Jurkat, Clone E6-1 (cell line): ENCODE measurements at regions not wholly inside any gene's neighbourhood (a gene's known extent, or its start where the extent isn't known, plus 50 kb on each side); places are given as distances from the start of the nearest gene placed in this dataset.

Source experiments
- DNase-seq: peaks from one replicate; pipeline ENCODE4 v3.0.0-alpha.2; 2011; ENCODE audit warnings: low read depth, low spot score
- H3K4me3 ChIP-seq: 2 replicates; pipeline ENCODE4 v1.5.1; 2011; ENCODE audit warnings: mild to moderate bottlenecking, low read length, control low read depth, moderate library complexity

DNA sequence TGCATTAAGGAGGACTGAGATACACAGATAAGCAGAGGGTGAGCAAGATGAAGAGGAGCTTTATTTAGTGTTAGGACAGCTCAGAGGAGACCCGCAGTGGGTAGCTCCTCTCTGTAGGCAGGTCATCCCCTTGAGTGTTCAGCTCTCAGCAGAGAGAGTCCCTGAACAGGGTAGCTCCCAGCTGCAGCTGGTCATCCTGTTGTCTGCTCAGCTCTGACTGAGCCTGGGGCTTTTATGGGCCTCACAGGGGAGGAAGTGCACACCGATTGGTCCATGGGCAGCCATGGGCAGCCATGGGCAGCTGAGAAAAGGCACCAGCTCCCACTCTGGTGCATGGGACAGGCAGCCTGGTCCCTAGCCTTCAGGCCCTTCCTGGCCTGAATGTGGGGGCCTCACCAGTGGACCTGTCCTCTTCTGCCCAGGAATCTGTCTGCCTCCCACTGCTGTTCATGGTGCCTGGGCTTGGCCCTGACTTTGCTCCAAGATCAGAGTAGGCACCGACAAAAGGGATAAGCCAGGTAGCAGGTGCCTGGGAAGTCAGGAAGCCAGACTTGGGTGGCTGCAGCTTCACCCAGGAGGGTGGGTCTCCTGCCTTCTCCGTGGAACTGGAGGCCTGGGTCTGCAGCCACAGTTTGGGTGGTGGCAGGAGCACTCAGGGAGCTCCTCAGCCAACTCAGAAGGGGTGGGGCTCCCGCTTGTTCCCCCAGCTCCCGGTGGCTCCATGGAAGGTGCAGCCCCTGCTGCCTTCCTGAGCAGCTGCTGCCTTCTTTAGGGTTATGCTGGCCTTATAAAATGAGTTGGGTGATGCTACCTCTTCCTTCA, 54.7 kb downstream of the MYEOV start:
- DNase-seq = no peak
- no peak overlapping the region for H3K4me3 ChIP-seq

- H3K4me3 ChIP-seq = no peak overlapping the region
- DNase-seq = no peak
Measured at GRCh38 chr11:69350040-69350439, 56.1 kb downstream of the MYEOV start.

GRCh38 chr11:69350596-69350995, 56.6 kb downstream of the MYEOV start:
- DNase-seq = no peak
- H3K4me3 ChIP-seq = no peak overlapping the region

DNA sequence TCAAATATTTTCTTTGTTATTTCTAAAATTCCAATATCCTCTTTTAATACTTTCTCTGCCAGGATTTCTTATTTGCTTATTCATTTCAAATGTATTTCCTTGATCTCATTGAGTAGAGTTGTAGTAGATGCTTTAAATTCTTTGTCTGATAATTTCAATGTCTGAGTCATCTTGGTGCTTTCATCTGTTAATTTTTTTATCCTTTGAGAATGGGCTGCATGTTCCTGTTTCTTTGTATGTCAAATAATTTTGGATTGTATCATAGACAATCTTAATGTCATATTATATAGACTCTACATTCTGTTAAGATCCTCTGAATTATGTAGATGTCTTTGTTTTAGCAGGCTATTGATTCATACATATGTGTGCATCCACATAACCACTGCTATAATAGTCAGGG, 57.5 kb downstream of the MYEOV start:
- no peak for DNase-seq
- no peak overlapping the region for H3K4me3 ChIP-seq

DNA sequence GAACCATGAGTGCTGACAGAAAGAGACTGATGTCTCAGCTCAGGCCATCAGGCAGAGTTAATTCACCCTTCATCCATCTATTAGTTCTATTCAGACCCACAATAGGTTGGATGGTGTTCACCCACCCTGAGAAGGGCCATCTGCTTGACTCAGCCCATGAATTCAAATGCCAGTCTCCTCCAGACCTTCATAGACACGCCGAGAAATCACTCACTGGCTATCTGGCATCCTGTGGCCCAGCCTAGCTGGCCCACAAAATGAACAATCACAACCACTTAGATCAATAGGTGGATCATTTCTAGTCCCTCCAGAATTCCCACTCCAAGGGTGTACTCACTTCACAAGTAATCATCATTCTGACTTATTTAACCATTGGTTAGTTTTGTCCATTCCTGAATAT, 58.2 kb downstream of the MYEOV start:
- DNase-seq = no peak

DNA sequence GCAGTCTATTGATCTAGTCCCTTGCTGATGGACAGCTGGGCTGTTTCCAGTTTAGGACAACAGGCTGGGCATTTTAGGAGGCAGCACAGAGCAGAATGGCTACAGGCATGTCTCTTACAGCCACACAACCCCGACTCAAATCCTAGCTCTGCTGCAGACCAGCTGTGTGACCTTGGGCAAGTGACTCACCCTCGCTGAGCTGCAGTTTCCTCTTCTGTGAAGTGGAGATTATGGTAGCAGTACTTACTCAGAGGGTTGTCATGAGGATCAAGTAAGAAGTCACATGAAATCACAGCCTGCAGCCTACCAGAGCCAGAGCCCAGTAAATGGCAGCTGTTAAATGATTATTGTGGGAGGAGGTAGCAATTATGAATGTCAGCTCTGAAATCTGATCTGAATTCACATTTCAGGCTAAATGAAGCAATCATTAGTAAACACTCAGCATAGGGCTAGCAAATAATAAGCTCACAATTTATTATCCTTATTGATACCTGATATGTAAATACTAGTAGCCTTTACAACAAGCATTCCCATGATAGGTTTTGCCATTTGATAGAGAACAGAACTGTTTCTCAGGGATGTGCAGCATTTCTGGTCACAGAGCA, 58.9 kb downstream of the MYEOV start:
- no peak overlapping the region for H3K4me3 ChIP-seq
- no peak for DNase-seq

More for the DNA sequence above, 58.2 kb downstream of the MYEOV start:
- H3K4me3 ChIP-seq = no peak overlapping the region

GRCh38 chr11:69353696-69354544, 60.0 kb downstream of the MYEOV start:
- H3K4me3 ChIP-seq = no peak overlapping the region
- no peak for DNase-seq

DNA sequence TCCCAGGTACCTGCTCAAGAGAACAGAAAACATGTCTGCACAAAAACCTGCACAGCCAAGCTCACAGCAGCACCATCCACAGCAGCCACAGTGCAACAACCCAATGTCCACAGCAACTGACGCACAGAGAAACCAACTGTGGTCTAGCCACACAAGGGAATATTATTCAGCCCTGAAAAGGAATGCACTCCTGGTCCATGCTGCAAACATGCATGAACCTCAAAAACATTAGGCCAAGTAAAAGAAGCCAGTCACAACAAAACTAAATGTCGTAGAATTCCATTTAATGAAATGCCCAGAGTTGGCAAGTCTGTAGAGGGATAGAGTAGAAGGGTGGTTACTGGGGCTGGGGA, 60.6 kb downstream of the MYEOV start:
- H3K4me3 ChIP-seq = no peak overlapping the region

GRCh38 chr11:69355346-69355940, 61.5 kb downstream of the MYEOV start:
- no peak for DNase-seq
- H3K4me3 ChIP-seq = no peak overlapping the region

More for the DNA sequence above, 60.6 kb downstream of the MYEOV start:
- DNase-seq = no peak

GRCh38 chr11:69355959-69356702, 62.2 kb downstream of the MYEOV start:
- no peak for DNase-seq
- H3K4me3 ChIP-seq = no peak overlapping the region

GRCh38 chr11:69356703-69357457, 62.9 kb downstream of the MYEOV start:
- no peak for DNase-seq
- H3K4me3 ChIP-seq = no peak overlapping the region

DNA sequence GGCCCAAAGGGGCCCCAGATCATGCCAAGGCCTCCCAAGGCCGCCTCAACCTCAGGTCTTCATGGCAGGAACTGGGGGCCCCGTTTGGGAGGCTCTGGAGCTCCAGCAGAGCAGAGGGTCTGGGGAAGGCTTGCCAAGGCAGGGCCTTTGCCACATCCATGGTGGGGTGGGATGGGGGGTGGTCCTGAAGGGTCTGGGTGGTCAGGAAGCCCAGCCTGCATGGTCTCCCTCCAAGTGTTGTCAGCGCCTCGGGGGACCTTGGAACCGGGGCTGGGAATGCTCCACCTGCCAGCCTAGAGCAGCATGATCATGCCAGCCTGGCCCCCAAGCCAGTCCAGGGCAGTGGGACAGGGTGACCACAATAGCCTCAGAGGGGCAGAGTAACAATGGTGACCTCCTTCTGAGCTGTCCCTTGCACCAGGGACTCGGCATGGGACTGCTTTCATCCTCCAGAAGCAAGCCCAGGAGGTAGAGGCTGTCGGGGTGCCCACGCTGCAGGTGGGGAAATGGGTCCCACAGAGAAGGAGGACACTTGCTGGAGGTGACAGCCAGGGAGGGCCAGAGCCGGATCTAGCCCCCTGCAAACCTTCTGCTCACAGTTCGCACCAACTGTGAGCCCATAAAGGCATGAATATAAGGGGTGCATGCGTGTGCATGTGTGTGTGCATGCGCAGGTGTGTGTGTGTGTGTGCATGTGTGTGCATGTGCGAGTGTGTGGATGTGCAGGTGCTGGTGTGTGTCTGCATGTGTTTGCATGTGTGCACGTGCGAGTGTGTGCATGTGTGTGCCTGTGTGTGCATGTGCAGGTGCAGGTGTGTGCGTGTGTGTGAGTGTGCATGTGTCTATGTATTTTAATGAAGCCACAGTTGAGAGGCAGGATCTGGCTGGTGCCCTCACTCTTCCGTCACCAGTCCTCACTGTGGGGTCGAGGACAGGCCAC, 63.8 kb downstream of the MYEOV start:
- H3K4me3 ChIP-seq = no peak overlapping the region
- DNase-seq = no peak

GRCh38 chr11:69358398-69359020, 64.6 kb downstream of the MYEOV start:
- DNase-seq = no peak
- H3K4me3 ChIP-seq = no peak overlapping the region

DNA sequence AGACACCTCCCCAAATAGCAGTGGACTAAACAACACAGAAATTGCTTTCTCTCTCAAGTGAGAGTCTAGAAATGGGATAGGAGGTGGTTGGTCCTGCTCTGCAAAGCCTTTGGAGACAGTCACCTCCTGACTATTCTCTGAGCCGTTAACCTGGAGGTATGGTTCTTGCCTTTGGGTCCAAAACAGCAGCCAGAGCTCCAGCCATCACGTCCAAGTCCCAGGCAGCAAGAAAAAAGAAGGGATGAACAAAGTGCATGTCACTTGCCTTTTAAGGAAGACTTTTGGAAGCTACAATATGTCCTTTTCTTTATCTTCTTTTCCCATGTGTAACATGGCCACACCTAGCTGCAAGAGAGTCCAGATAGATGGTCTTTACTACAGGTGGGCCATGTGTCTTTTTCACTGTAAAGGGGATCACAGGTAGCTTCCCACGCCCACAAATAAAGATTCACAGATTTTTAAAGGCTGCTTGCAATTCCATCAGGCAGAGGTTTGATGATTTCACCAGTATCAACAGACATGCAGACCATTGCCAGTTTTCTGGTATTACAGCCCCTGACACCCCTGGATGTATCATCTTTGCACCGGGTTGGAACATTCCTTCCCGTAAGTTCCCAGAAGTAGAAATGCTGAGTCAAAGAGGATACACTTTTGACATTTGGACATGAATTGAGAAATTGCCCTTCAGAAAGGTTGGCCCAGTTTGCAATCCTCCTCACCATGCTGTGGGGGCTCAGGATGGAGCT, 66.0 kb downstream of the MYEOV start:
- no peak for DNase-seq
- H3K4me3 ChIP-seq = no peak overlapping the region

GRCh38 chr11:69360606-69361005, 66.7 kb downstream of the MYEOV start:
- H3K4me3 ChIP-seq = no peak overlapping the region
- no peak for DNase-seq

DNA sequence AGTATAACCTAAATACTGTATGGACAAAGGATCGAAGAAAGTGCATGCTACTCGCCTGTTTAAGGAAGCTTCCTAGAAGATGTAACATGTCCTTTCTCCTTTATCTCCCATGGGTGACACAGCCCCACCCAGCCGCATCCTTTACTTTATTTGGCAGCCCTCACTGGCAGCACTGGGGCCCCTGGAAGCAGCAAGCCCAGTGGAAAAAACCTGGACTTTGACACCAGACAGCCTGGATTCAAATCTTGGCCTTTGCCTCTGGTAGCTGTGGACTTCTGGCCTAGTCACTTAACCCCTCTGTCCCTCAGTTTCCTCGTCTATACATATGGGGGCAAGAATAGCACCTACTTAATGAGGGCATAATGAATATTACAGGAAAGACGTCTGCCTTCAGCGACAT, 67.1 kb downstream of the MYEOV start:
- no peak for DNase-seq
- H3K4me3 ChIP-seq = no peak overlapping the region
